Heart left ventricle (tissue), 16 donors: ENCODE measurements at regions not wholly inside any gene's neighbourhood (a gene's known extent, or its start where the extent isn't known, plus 50 kb on each side); places are given as distances from the start of the nearest gene placed in this dataset.

ENCODE experiments used
- ATAC-seq, 4 donors: fragments of 200-7000 bp; cut with Tn5 transposase; one replicate each; pipeline ENCODE4 v1.9.1; 2020 to 2022; ENCODE audit warnings: moderate library complexity in 4 of 4, mild to moderate bottlenecking in 3 of 4, moderate number of reproducible peaks in 1 of 4
- DNase-seq, 5 donors: peaks; one replicate each; pipeline ENCODE4 v3.0.0-alpha.2; 2020
- H3K27ac ChIP-seq, 12 donors: fragments of 200-600 bp; sonication (generic) in 4 of 12; one replicate each; pipeline versions ENCODE4 v1.5.0 to v1.8.0; 2016 to 2022; ENCODE audit warnings: mild to moderate bottlenecking in 2 of 12
- H3K27me3 ChIP-seq, 9 donors: fragments of 200-600 bp; sonication (generic) in 2 of 9; one replicate each; pipeline versions ENCODE4 v1.5.1 to v1.8.0; 2016 to 2022; ENCODE audit warnings: mild to moderate bottlenecking in 3 of 9
- H3K36me3 ChIP-seq, 9 donors: fragments of 200-600 bp; sonication (generic) in 2 of 9; one replicate each; pipeline versions ENCODE4 v1.5.0 to v1.8.0; 2018 to 2022; ENCODE audit warnings: mild to moderate bottlenecking in 2 of 9
- H3K4me1 ChIP-seq, 12 donors: fragments of 200-600 bp; sonication (generic) in 4 of 12; one replicate each; pipeline versions ENCODE4 v1.5.0 to v1.8.0; 2016 to 2022; ENCODE audit warnings: mild to moderate bottlenecking in 3 of 12
- H3K4me3 ChIP-seq, 12 donors: fragments of 200-600 bp; sonication (generic) in 4 of 12; one replicate each; pipeline versions ENCODE4 v1.5.0 to v1.8.0; 2017 to 2022; ENCODE audit warnings: mild to moderate bottlenecking in 9 of 12, moderate library complexity in 4 of 12
- H3K9me3 ChIP-seq, 12 donors: fragments of 200-600 bp; sonication (generic) in 4 of 12; one replicate each; pipeline versions ENCODE4 v1.5.0 to v1.8.0; 2016 to 2022; ENCODE audit warnings: mild to moderate bottlenecking in 1 of 12
- POLR2A ChIP-seq, 2 donors: fragments of 450-650 bp; IDR thresholded peaks; one replicate each; pipeline ENCODE4 v1.6.1; 2017; ENCODE audit warnings: antibody characterized with exemption in 2 of 2, mild to moderate bottlenecking in 2 of 2, moderate library complexity in 2 of 2
- WGBS, 4 donors: extraction: QIAGEN DNeasy Blood & Tissue Kit in 2 of 4; methylation state at CpG; one replicate each; pipeline versions ENCODE4 v1.1.5 to v1.1.7; 2013 to 2018; 5-methylcytosine and 5-hydroxymethylcytosine counted together
- intact Hi-C, 10 donors: fragments of 100-400 bp; cut with DNase I; formaldehyde crosslinking; loops; one replicate each; pipeline versions ENCODE4 v1.11.1 to v1.14.2; 2022
- TF ChIP-seq, protein P1 (sequence below), 12 donors: fragments of 200-600 bp; sonication (generic) in 4 of 12; IDR thresholded peaks; one replicate each; pipeline versions ENCODE4 v1.5.0 to v1.8.0; 2018 to 2022; ENCODE audit warnings: antibody characterized with exemption in 12 of 12, mild to moderate bottlenecking in 5 of 12
- donor health status: ischemic (EF 13 %, LVEDD 7.1; RV severe dilation, severe dysfunction).
- donor health status: healthy with polysubstance abuse.
- donor health status: DM: no; HTN: yes; CAD: no.
- donor health status: DM: no; HTN: no; CAD: no.
- donor health status: ischemic (EF 25% LVEDD 6.9; RV normal size, moderate dysfunction).
- donor health status: ischemic (EF 25% LVEDD 5.7; RV mildly dilated, moderate dysfunction).
- donor health status: healthy.
- donor health status: DM: yes; HTN: yes; CAD: no.
- donor health status: ischemic (EF 35%, LVEDD 5.7; RV mildly dilated, moderate dysfunction).
- donor health status: nonischemic (EF 11% LVEDD 7.7; RV severe dilation, severe dysfunction).
- donor health status: DM: yes; HTN: yes; CAD: no.
- donor health status: PGD.
- donor health status: ischemic (EF 29% LVEDD 5.4; RV normal size, mild dysfunction).
- donor health status: nonischemic (EF 23%, LVEDD 6.1; RV moderate dilation, normal function).

DNA sequence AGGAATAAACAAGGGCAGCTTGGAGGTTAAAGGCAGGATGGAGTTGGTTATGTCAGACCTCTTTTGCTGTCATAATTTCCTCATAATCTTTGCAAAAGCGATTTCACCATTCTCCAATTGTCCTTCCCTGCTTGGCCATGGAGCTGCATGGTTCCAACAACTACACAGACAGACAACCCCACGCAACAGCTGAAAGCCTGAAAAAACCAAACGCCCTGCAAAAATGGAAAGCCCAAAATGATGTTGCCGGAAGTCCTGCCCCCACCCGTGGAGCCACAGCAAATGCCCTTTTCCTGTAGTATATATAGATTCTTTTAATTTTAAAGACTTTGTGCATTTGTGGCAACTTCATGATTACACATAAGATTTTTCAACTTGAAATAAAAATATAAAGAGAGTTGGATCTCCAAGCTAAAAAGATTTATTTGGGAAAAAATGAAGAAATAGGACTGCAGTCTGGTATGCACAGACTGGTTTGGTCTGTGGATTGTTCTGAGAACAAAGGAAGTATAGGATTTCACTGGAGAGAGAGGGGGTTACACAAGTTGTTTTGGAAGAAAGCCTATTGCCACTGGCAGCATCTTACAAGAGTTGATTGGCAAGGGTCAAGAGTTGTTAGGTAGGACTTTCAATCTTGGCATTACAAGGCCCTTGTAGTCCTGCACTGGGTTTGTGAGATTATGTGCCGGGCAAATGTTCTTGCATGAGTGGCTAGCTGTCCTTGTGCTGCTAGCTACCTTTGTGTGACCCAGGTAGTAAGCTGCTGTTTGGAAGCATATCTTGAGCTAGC lies 190.0 kb downstream of the C6orf118 start:
- no peak overlapping the region for H3K4me3 ChIP-seq
- H3K4me1 ChIP-seq: no peaks in the 10 kb centered on the region
- no peak for DNase-seq
- TF ChIP-seq, protein P1, sequence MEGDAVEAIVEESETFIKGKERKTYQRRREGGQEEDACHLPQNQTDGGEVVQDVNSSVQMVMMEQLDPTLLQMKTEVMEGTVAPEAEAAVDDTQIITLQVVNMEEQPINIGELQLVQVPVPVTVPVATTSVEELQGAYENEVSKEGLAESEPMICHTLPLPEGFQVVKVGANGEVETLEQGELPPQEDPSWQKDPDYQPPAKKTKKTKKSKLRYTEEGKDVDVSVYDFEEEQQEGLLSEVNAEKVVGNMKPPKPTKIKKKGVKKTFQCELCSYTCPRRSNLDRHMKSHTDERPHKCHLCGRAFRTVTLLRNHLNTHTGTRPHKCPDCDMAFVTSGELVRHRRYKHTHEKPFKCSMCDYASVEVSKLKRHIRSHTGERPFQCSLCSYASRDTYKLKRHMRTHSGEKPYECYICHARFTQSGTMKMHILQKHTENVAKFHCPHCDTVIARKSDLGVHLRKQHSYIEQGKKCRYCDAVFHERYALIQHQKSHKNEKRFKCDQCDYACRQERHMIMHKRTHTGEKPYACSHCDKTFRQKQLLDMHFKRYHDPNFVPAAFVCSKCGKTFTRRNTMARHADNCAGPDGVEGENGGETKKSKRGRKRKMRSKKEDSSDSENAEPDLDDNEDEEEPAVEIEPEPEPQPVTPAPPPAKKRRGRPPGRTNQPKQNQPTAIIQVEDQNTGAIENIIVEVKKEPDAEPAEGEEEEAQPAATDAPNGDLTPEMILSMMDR (IDR thresholded peaks at IDR 0.05): no peak
- TF ChIP-seq POLR2A (IDR thresholded peaks at IDR 0.05): no peak
- intact Hi-C loops: no loop called here
- H3K36me3 ChIP-seq: no peaks in the 10 kb centered on the region
- 77 to 83% (median 81%) methylated on average over 6 of the region's 6 CpGs for WGBS, 4 donors
- no peak for ATAC-seq
- peaks cover 0 to 6% (median 0%) of the 10 kb centered on the region in 12 donors for H3K9me3 ChIP-seq
- no peaks in the 10 kb centered on the region for H3K27me3 ChIP-seq
- H3K27ac ChIP-seq: no peak overlapping the region

DNA sequence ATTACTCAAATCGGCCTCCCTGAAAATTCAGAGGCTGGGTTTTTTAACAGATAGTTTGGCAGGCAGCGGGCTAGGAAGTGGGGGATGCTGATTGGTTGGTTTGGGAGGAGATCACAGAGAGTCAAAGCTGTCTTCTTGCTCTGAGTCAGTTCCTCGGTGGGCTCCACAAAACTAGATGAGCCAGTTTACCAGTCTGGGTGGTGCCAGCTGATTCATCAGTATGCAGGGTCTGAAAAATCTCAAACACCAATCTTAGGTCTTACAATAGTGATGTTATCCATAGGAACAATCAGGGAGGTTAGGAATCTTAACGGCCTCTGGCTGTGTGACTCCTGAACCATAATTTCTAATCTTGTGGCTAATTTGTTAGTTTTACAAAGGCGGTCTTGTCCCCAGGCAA lies 190.7 kb downstream of the C6orf118 start:
- ATAC-seq (no peak), DNase-seq (no peak)
- Histone ChIP-seq H3K27ac (no peak overlapping the region), H3K9me3 (peaks cover 0 to 13% (median 2%) of the 10 kb centered on the region in 12 donors), H3K36me3 (no peaks in the 10 kb centered on the region), H3K27me3 (no peaks in the 10 kb centered on the region), H3K4me3 (no peak overlapping the region), H3K4me1 (no peaks in the 10 kb centered on the region)
- intact Hi-C loops: no loop called here
- TF ChIP-seq, protein P1 (IDR thresholded peaks at IDR 0.05): no peak
- TF ChIP-seq POLR2A (IDR thresholded peaks at IDR 0.05): no peak
- WGBS, 4 donors: 81 to 86% (median 83%) methylated on average over 5 of the region's 5 CpGs

DNA sequence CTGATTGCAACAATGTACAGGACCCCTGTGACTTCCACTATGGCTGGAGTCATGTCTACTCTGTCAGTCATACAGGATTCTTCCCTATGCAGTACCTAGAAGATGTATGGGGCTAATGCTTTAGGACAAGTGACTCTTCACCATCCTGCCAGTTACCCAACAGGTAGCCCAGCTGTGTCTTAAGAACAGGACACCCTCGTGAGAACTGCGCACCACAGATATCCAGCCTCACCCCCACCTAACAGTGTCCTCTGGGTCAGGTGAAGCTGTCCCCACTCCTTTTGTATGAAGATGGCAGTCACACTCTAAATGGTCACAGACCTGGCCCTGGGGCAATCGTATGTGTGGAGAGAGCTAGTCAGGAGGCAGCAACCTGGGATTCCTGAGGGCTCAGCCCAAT lies 191.6 kb downstream of the C6orf118 start:
- no peak for ATAC-seq
- H3K4me1 ChIP-seq: no peaks in the 10 kb centered on the region
- H3K27ac ChIP-seq: no peak overlapping the region
- no peak for DNase-seq
- 83 to 91% (median 89%) methylated on average over 3 of the region's 3 CpGs for WGBS, 4 donors
- H3K9me3 ChIP-seq: peaks cover 0 to 22% (median 5%) of the 10 kb centered on the region in 12 donors
- H3K36me3 ChIP-seq: no peaks in the 10 kb centered on the region
- intact Hi-C loops: no loop called here
- no peak overlapping the region for H3K4me3 ChIP-seq
- no peaks in the 10 kb centered on the region for H3K27me3 ChIP-seq
- TF ChIP-seq, protein P1 (IDR thresholded peaks at IDR 0.05): no peak
- no peak for TF ChIP-seq POLR2A (IDR thresholded peaks at IDR 0.05)

DNA sequence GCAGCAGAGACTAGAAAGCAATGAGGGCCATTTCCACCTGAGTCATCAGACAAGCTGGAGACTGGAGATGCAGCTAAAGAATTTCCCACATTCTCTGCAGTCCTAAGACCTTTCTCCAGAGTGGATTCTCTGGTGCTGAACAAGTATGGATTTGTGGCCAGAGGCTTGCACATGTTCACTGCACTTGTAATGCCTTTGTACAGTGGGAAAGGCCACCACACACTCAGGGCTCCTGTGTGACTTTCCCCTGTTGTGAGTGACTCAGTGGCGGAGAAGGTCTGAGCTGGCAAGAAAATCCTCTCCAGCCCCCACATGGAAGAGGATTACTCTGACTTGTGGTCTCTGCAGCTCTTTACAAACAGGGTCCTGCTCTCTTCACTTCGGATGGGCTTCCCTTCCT lies 192.3 kb downstream of the C6orf118 start:
- 72 to 87% (median 77%) methylated on average over 2 of the region's 2 CpGs for WGBS, 4 donors

More for the DNA sequence above, 192.3 kb downstream of the C6orf118 start:
- Histone ChIP-seq H3K36me3 (no peaks in the 10 kb centered on the region), H3K27ac (no peak overlapping the region), H3K9me3 (peaks cover 0 to 25% (median 7%) of the 10 kb centered on the region in 12 donors), H3K4me3 (no peak overlapping the region), H3K4me1 (no peaks in the 10 kb centered on the region), H3K27me3 (no peaks in the 10 kb centered on the region)
- ATAC-seq (no peak), DNase-seq (no peak)
- TF ChIP-seq, protein P1 (IDR thresholded peaks at IDR 0.05): no peak
- TF ChIP-seq POLR2A (IDR thresholded peaks at IDR 0.05): no peak
- intact Hi-C loops: no loop called here
